ENCODE measurements at regions not wholly inside any gene's neighbourhood (a gene's known extent, or its start where the extent isn't known, plus 50 kb on each side); places are given as distances from the start of the nearest gene placed in this dataset.

GRCh38 chr2:64363140-64363539, 90.8 kb upstream of the LGALSL start:
- TF ChIP-seq CTCF (IDR thresholded peaks at IDR 0.05; ENCODE audit: low read depth, low read length) (no peak), EZH2phosphoT487 (IDR thresholded peaks at IDR 0.05; ENCODE audit: low read depth) (no peak)

Data from OCI-LY3 (cell line).